Right forelimb (tissue), 1 donor: ENCODE measurements at regions not wholly inside any gene's neighbourhood (a gene's known extent, or its start where the extent isn't known, plus 50 kb on each side); places are given as distances from the start of the nearest gene placed in this dataset.

Experiments used
- DNase-seq: peaks from one replicate; pipeline ENCODE4 v3.0.0-alpha.2; 2018

GRCh38 chr2:237150186-237150585, 64.5 kb downstream of the COPS8 start:
- no peak for DNase-seq

- no peak for DNase-seq
Observed at GRCh38 chr2:237150831-237151375, 65.2 kb downstream of the COPS8 start.

GRCh38 chr2:237152361-237152760, 66.7 kb downstream of the COPS8 start:
- DNase-seq = no peak

GRCh38 chr2:237153181-237153580, 67.5 kb downstream of the COPS8 start:
- DNase-seq = no peak

GRCh38 chr2:237154082-237154638, 68.5 kb downstream of the COPS8 start:
- DNase-seq = peak; percentile 69

GRCh38 chr2:237154884-237155851, 69.5 kb downstream of the COPS8 start:
- peak; percentile 56 for DNase-seq

- peak; percentile 79 for DNase-seq
Observed at GRCh38 chr2:237156031-237156856, 70.6 kb downstream of the COPS8 start.

- DNase-seq = no peak
Observed at GRCh38 chr2:237156857-237157779, 71.4 kb downstream of the COPS8 start.

GRCh38 chr2:237157780-237158102, 72.1 kb downstream of the COPS8 start:
- DNase-seq = no peak

- no peak for DNase-seq
Observed at GRCh38 chr2:237158194-237158593, 72.5 kb downstream of the COPS8 start.

- DNase-seq = no peak
Observed at GRCh38 chr2:237159006-237159911, 73.6 kb downstream of the COPS8 start.

- DNase-seq = peak; percentile 68
Observed at GRCh38 chr2:237160271-237160919, 74.7 kb downstream of the COPS8 start.

- DNase-seq = no peak
Observed at GRCh38 chr2:237161189-237161588, 75.5 kb downstream of the COPS8 start.

GRCh38 chr2:237162959-237163358, 77.3 kb downstream of the COPS8 start:
- no peak for DNase-seq

- no peak for DNase-seq
Observed at GRCh38 chr2:237164474-237165042, 78.9 kb downstream of the COPS8 start.

- no peak for DNase-seq
Observed at GRCh38 chr2:237165405-237166276, 80.0 kb downstream of the COPS8 start.

- no peak for DNase-seq
Observed at GRCh38 chr2:237167038-237167437, 81.3 kb downstream of the COPS8 start.

- no peak for DNase-seq
Observed at GRCh38 chr2:237167934-237168333, 82.2 kb downstream of the COPS8 start.

- DNase-seq = no peak
Observed at GRCh38 chr2:237170020-237170419, 84.3 kb downstream of the COPS8 start.
